ENCODE measurements at regions not wholly inside any gene's neighbourhood (a gene's known extent, or its start where the extent isn't known, plus 50 kb on each side); places are given as distances from the start of the nearest gene placed in this dataset.

GRCh38 chr7:81040496-81040895 lies 121.6 kb upstream of the SEMA3C start:
- DNase-seq (no peak), ATAC-seq (no peak)
- intact Hi-C loops (cut with micrococcal nuclease), result no loop called here
- Histone ChIP-seq H3K4me2 (ENCODE audit: low read length) (no peak overlapping the region), H3K27me3 (ENCODE audit: low read length) (no peaks in the 10 kb centered on the region), H4K20me1 (ENCODE audit: low read length) (no peaks in the 10 kb centered on the region), H3K4me3 (ENCODE audit: low read length) (no peak overlapping the region), H3K9me3 (ENCODE audit: low read length) (no peaks in the 10 kb centered on the region), H3K36me3 (ENCODE audit: low read depth, low read length) (no peaks in the 10 kb centered on the region), H3F3A (ENCODE audit: low read length, unreplicated experiment) (no peaks in the 10 kb centered on the region), H3K79me2 (ENCODE audit: low read length) (no peaks in the 10 kb centered on the region), H3K27ac (ENCODE audit: low read length) (no peak overlapping the region), H3K9ac (ENCODE audit: low read length) (no peak overlapping the region), H3K9me2 (replicated peaks; ENCODE audit: low read length) (no peaks in the 10 kb centered on the region), H2AFZ (ENCODE audit: low read length) (no peak overlapping the region), H3K4me1 (ENCODE audit: insufficient read depth, low read length) (no peaks in the 10 kb centered on the region)
- TF ChIP-seq EZH2 (IDR thresholded peaks at IDR 0.05; ENCODE audit: low read length, unreplicated experiment), result no peak
- TF ChIP-seq, protein P1, sequence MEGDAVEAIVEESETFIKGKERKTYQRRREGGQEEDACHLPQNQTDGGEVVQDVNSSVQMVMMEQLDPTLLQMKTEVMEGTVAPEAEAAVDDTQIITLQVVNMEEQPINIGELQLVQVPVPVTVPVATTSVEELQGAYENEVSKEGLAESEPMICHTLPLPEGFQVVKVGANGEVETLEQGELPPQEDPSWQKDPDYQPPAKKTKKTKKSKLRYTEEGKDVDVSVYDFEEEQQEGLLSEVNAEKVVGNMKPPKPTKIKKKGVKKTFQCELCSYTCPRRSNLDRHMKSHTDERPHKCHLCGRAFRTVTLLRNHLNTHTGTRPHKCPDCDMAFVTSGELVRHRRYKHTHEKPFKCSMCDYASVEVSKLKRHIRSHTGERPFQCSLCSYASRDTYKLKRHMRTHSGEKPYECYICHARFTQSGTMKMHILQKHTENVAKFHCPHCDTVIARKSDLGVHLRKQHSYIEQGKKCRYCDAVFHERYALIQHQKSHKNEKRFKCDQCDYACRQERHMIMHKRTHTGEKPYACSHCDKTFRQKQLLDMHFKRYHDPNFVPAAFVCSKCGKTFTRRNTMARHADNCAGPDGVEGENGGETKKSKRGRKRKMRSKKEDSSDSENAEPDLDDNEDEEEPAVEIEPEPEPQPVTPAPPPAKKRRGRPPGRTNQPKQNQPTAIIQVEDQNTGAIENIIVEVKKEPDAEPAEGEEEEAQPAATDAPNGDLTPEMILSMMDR (conservative IDR thresholded peaks at IDR 0.05; ENCODE audit: low read depth, low read length), result no peak
- TF ChIP-seq EZH2phosphoT487 (IDR thresholded peaks at IDR 0.05; ENCODE audit: borderline replicate concordance, low read length), result no peak
- ChIA-PET POLR2A (ENCODE audit: unreplicated experiment) (no interaction called here), CTCF (no interaction called here)
- no TSS peak for BruUV-seq (replicated peaks)

DNA sequence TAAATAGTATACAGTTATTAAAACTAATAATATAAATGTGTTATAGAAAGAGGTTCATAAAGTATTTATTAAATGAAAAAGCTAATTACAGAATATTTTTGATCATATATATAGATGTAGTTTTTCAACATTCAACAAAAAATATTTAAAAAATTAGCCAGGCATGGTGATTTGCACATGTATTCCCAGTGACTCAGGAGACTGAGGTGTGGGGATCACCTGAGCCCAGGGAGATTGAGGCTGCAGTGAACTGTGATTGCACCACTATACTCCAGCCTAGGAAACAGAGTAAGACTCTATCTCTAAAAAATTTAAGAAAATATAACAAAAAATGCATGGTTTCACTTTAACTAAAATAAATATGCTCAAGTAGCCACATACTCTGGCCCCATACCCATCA lies 118.0 kb upstream of the SEMA3C start:
- Histone ChIP-seq H3K9me3 (ENCODE audit: low read length) (no peaks in the 10 kb centered on the region), H4K20me1 (ENCODE audit: low read length) (no peaks in the 10 kb centered on the region)
- POLR2A ChIA-PET (ENCODE audit: unreplicated experiment), result no interaction called here

DNA sequence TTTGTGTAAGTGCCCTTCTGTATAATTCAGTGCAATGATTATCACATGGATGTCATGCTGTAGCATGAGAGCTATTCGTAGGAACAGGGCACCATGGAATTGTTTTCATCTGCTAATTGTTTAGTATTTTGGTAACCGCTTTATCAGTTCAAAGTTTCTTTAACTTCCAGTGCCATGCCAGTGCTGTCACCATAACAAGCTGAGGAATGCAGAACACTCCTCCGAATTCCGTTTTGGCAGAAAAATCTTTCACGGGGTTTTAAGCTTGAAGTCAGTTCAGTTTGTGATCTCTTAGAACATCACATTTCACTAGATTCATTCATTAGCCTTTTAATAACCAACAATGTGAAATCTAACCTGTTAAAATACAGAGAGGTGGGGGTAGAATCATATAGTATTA lies 117.2 kb upstream of the SEMA3C start:
- H3K79me2 ChIP-seq (ENCODE audit: low read length), result no peaks in the 10 kb centered on the region
- H3K4me2 ChIP-seq (ENCODE audit: low read length), result no peak overlapping the region
- H3K4me3 ChIP-seq (ENCODE audit: low read length), result no peak overlapping the region
- H4K20me1 ChIP-seq (ENCODE audit: low read length), result no peaks in the 10 kb centered on the region
- no peak overlapping the region for H3K9ac ChIP-seq (ENCODE audit: low read length)
- no peaks in the 10 kb centered on the region for H3K4me1 ChIP-seq (ENCODE audit: insufficient read depth, low read length)
- intact Hi-C loops (cut with micrococcal nuclease), result no loop called here
- BruUV-seq (replicated peaks), result no TSS peak
- no peaks in the 10 kb centered on the region for H3K9me2 ChIP-seq (replicated peaks; ENCODE audit: low read length)
- POLR2A ChIA-PET (ENCODE audit: unreplicated experiment), result no interaction called here
- H3K27ac ChIP-seq (ENCODE audit: low read length), result no peak overlapping the region
- H3K36me3 ChIP-seq (ENCODE audit: low read depth, low read length), result no peaks in the 10 kb centered on the region
- CTCF ChIA-PET, result no interaction called here
- DNase-seq (no peak), ATAC-seq (no peak)
- no peaks in the 10 kb centered on the region for H3K9me3 ChIP-seq (ENCODE audit: low read length)
- no peaks in the 10 kb centered on the region for H3K27me3 ChIP-seq (ENCODE audit: low read length)
- H3F3A ChIP-seq (ENCODE audit: low read length, unreplicated experiment), result no peaks in the 10 kb centered on the region
- H2AFZ ChIP-seq (ENCODE audit: low read length), result no peak overlapping the region
- no peak for TF ChIP-seq EZH2phosphoT487 (IDR thresholded peaks at IDR 0.05; ENCODE audit: borderline replicate concordance, low read length)
- TF ChIP-seq, protein P1 (conservative IDR thresholded peaks at IDR 0.05; ENCODE audit: low read depth, low read length), result no peak
- TF ChIP-seq EZH2 (IDR thresholded peaks at IDR 0.05; ENCODE audit: low read length, unreplicated experiment), result no peak

More for the DNA sequence above, 118.0 kb upstream of the SEMA3C start:
- no peaks in the 10 kb centered on the region for H3K36me3 ChIP-seq (ENCODE audit: low read depth, low read length)
- ATAC-seq (no peak), DNase-seq (no peak)
- no peaks in the 10 kb centered on the region for H3F3A ChIP-seq (ENCODE audit: low read length, unreplicated experiment)
- no peaks in the 10 kb centered on the region for H3K27me3 ChIP-seq (ENCODE audit: low read length)
- no peaks in the 10 kb centered on the region for H3K4me1 ChIP-seq (ENCODE audit: insufficient read depth, low read length)
- intact Hi-C loops (cut with micrococcal nuclease), result no loop called here
- TF ChIP-seq EZH2 (IDR thresholded peaks at IDR 0.05; ENCODE audit: low read length, unreplicated experiment), result no peak
- TF ChIP-seq, protein P1 (conservative IDR thresholded peaks at IDR 0.05; ENCODE audit: low read depth, low read length), result no peak
- TF ChIP-seq EZH2phosphoT487 (IDR thresholded peaks at IDR 0.05; ENCODE audit: borderline replicate concordance, low read length), result no peak
- H3K4me2 ChIP-seq (ENCODE audit: low read length), result no peak overlapping the region
- no peak overlapping the region for H3K27ac ChIP-seq (ENCODE audit: low read length)
- no TSS peak for BruUV-seq (replicated peaks)
- H3K9ac ChIP-seq (ENCODE audit: low read length), result no peak overlapping the region
- no peaks in the 10 kb centered on the region for H3K9me2 ChIP-seq (replicated peaks; ENCODE audit: low read length)
- H3K4me3 ChIP-seq (ENCODE audit: low read length), result no peak overlapping the region
- CTCF ChIA-PET, result no interaction called here
- no peak overlapping the region for H2AFZ ChIP-seq (ENCODE audit: low read length)
- no peaks in the 10 kb centered on the region for H3K79me2 ChIP-seq (ENCODE audit: low read length)
